GM23248 (cell line): ENCODE measurements at regions not wholly inside any gene's neighbourhood (a gene's known extent, or its start where the extent isn't known, plus 50 kb on each side); places are given as distances from the start of the nearest gene placed in this dataset.

Experiments
- EZH2 ChIP-seq: fragments of 200-600 bp; sonication (generic); IDR thresholded peaks from 2 replicates; pipeline ENCODE4 v1.6.1; 2018; ENCODE audit warnings: antibody characterized with exemption, mild to moderate bottlenecking; ENCODE audit not compliant: insufficient read depth, poor library complexity, severe bottlenecking
- EZH2phosphoT487 ChIP-seq: fragments of 200-600 bp; sonication (generic); IDR thresholded peaks from 2 replicates; pipeline ENCODE4 v1.6.1; 2018; ENCODE audit warnings: antibody characterized with exemption, moderate library complexity, mild to moderate bottlenecking, low read depth; ENCODE audit not compliant: insufficient read depth

GRCh38 chr16:82248012-82248656 is 78.1 kb upstream of the MPHOSPH6 start:
- no peak for TF ChIP-seq EZH2
- no peak for TF ChIP-seq EZH2phosphoT487
